DND-41 (cell line): ENCODE measurements at regions not wholly inside any gene's neighbourhood (a gene's known extent, or its start where the extent isn't known, plus 50 kb on each side); places are given as distances from the start of the nearest gene placed in this dataset.

ENCODE experiments used
- ATAC-seq: fragments of 200-7000 bp; cut with Tn5 transposase; 3 replicates; pipeline ENCODE4 v1.9.1; 2021; ENCODE audit warnings: low read depth; ENCODE audit not compliant: insufficient read depth
- DNase-seq: peaks from one replicate; pipeline ENCODE4 v3.0.0-alpha.2; 2020
- H2AFZ ChIP-seq: 2 replicates; pipeline ENCODE4 v1.6.0; 2012; ENCODE audit warnings: low read depth, low read length
- H3K27ac ChIP-seq: 2 replicates; pipeline ENCODE4 v1.5.1; 2012; ENCODE audit warnings: low read length, inconsistent platforms
- H3K27me3 ChIP-seq: fragments of 200-600 bp; sonication (generic); 2 replicates; pipeline ENCODE4 v1.6.0; 2012; ENCODE audit warnings: low read length, mild to moderate bottlenecking, inconsistent platforms; ENCODE audit not compliant: insufficient read depth, poor library complexity
- H3K36me3 ChIP-seq: 2 replicates; pipeline ENCODE4 v1.5.1; 2012; ENCODE audit warnings: low read length, inconsistent platforms; ENCODE audit not compliant: insufficient read depth
- H3K4me1 ChIP-seq: 2 replicates; pipeline ENCODE4 v1.5.1; 2012; ENCODE audit warnings: mild to moderate bottlenecking, low read length; ENCODE audit not compliant: insufficient read depth
- H3K4me2 ChIP-seq: 2 replicates; pipeline ENCODE4 v1.6.0; 2012; ENCODE audit warnings: mild to moderate bottlenecking, moderate library complexity, low read length, inconsistent platforms; ENCODE audit not compliant: insufficient read depth
- H3K4me3 ChIP-seq, 2 experiments: fragments of 200-600 bp in 1 of 2; shearing (Covaris generic) in 1 of 2; 2 replicates each; pipeline ENCODE4 v1.5.1; 2012 to 2016; ENCODE audit warnings: inconsistent platforms in 2 of 2, low read length in 2 of 2, mild to moderate bottlenecking in 2 of 2, low read depth in 1 of 2, moderate library complexity in 1 of 2
- H3K79me2 ChIP-seq: 2 replicates; pipeline ENCODE4 v1.6.0; 2012; ENCODE audit warnings: low read length, inconsistent platforms; ENCODE audit not compliant: insufficient read depth
- H3K9ac ChIP-seq: 2 replicates; pipeline ENCODE4 v1.6.0; 2012; ENCODE audit warnings: low read depth, mild to moderate bottlenecking, inconsistent platforms, low read length, moderate library complexity
- H3K9me3 ChIP-seq: 2 replicates; pipeline ENCODE4 v1.5.1; 2012; ENCODE audit warnings: low read length, moderate library complexity, mild to moderate bottlenecking, inconsistent platforms; ENCODE audit not compliant: insufficient read depth, severe bottlenecking
- H4K20me1 ChIP-seq: 2 replicates; pipeline ENCODE4 v1.6.0; 2012; ENCODE audit warnings: low read length; ENCODE audit not compliant: insufficient read depth
- CTCF ChIP-seq: IDR thresholded peaks from 2 replicates; pipeline ENCODE4 v1.5.1; 2012; ENCODE audit warnings: borderline replicate concordance, low read length, moderate library complexity, mild to moderate bottlenecking; ENCODE audit not compliant: poor library complexity, severe bottlenecking; ENCODE audit errors: extremely low read depth
- EZH2 ChIP-seq: IDR thresholded peaks from 3 replicates; pipeline ENCODE4 v1.6.1; 2012; ENCODE audit warnings: borderline replicate concordance, low read depth, mild to moderate bottlenecking, moderate library complexity, low read length, inconsistent platforms; ENCODE audit not compliant: severe bottlenecking

GRCh38 chr1:78373676-78374075 is 117.1 kb upstream of the PTGFR start:
- Histone ChIP-seq H2AFZ (no peak overlapping the region), H4K20me1 (no peaks in the 10 kb centered on the region), H3K4me2 (no peak overlapping the region), H3K9ac (no peak overlapping the region), H3K79me2 (no peaks in the 10 kb centered on the region), H3K27ac (no peak overlapping the region), H3K36me3 (no peaks in the 10 kb centered on the region), H3K27me3 (no peaks in the 10 kb centered on the region), H3K9me3 (no peaks in the 10 kb centered on the region), H3K4me1 (no peaks in the 10 kb centered on the region), H3K4me3 (no peak overlapping the region)
- no peak for DNase-seq
- ATAC-seq = no peak
- TF ChIP-seq EZH2 (no peak), CTCF (no peak)

- Histone ChIP-seq H4K20me1 (no peaks in the 10 kb centered on the region), H3K9ac (no peak overlapping the region), H3K4me3 (no peak overlapping the region), H3K4me2 (no peak overlapping the region), H3K27me3 (no peaks in the 10 kb centered on the region), H3K27ac (no peak overlapping the region), H2AFZ (no peak overlapping the region), H3K4me1 (no peaks in the 10 kb centered on the region), H3K36me3 (no peaks in the 10 kb centered on the region), H3K79me2 (no peaks in the 10 kb centered on the region), H3K9me3 (no peaks in the 10 kb centered on the region)
- TF ChIP-seq CTCF (no peak), EZH2 (no peak)
- ATAC-seq = no peak
- DNase-seq = no peak
Measured at GRCh38 chr1:78375996-78376395, 114.8 kb upstream of the PTGFR start.

- Histone ChIP-seq H3K4me3 (no peak overlapping the region), H3K27me3 (no peaks in the 10 kb centered on the region), H3K4me1 (no peaks in the 10 kb centered on the region), H3K9ac (no peak overlapping the region), H3K27ac (no peak overlapping the region), H4K20me1 (no peaks in the 10 kb centered on the region), H2AFZ (no peak overlapping the region), H3K79me2 (no peaks in the 10 kb centered on the region), H3K4me2 (no peak overlapping the region), H3K36me3 (no peaks in the 10 kb centered on the region), H3K9me3 (no peaks in the 10 kb centered on the region)
- DNase-seq (no peak), ATAC-seq (no peak)
- TF ChIP-seq CTCF (no peak), EZH2 (no peak)
Measured at GRCh38 chr1:78377356-78377928, 113.3 kb upstream of the PTGFR start.

GRCh38 chr1:78383923-78384322 is 106.9 kb upstream of the PTGFR start:
- ATAC-seq (no peak), DNase-seq (no peak)
- Histone ChIP-seq H3K9me3 (no peaks in the 10 kb centered on the region), H3K79me2 (no peaks in the 10 kb centered on the region), H4K20me1 (no peaks in the 10 kb centered on the region), H3K27me3 (no peaks in the 10 kb centered on the region), H3K4me1 (no peaks in the 10 kb centered on the region), H3K9ac (no peak overlapping the region), H2AFZ (no peak overlapping the region), H3K4me3 (no peak overlapping the region), H3K36me3 (no peaks in the 10 kb centered on the region), H3K4me2 (no peak overlapping the region), H3K27ac (no peak overlapping the region)
- TF ChIP-seq EZH2 = no peak
- TF ChIP-seq CTCF = no peak
